ENCODE measurements at regions not wholly inside any gene's neighbourhood (a gene's known extent, or its start where the extent isn't known, plus 50 kb on each side); places are given as distances from the start of the nearest gene placed in this dataset.
"Not testable (repeated sequence)": the region's sequence is repeated elsewhere in the genome, so short reads cannot be mapped to it uniquely, and the experiment has no call there.

- H3K4me3 ChIP-seq (replicated peaks; ENCODE audit: low read depth, low read length): no peak overlapping the region
- no peak for TF ChIP-seq CTCF (IDR thresholded peaks at IDR 0.05; ENCODE audit: low read depth, low read length, missing control alignments)
- peak; percentile 84 for DNase-seq (ENCODE audit: extremely low read depth, low read depth)
These were observed 544.7 kb upstream of the KLF4 start for GRCh38 chr9:108033976-108034964.

GRCh38 chr9:108032079-108032478, 542.5 kb upstream of the KLF4 start:
- not testable (repeated sequence) for H3K4me3 ChIP-seq (replicated peaks; ENCODE audit: low read depth, low read length); DNase-seq (ENCODE audit: extremely low read depth, low read depth)

- H3K4me3 ChIP-seq (replicated peaks; ENCODE audit: low read depth, low read length); DNase-seq (ENCODE audit: extremely low read depth, low read depth): not testable (repeated sequence)
These were observed 541.7 kb upstream of the KLF4 start for GRCh38 chr9:108031221-108031620.

GRCh38 chr9:108026718-108027117, 537.1 kb upstream of the KLF4 start:
- H3K4me3 ChIP-seq (replicated peaks; ENCODE audit: low read depth, low read length); DNase-seq (ENCODE audit: extremely low read depth, low read depth): not testable (repeated sequence)

GRCh38 chr9:108024604-108025003, 535.0 kb upstream of the KLF4 start:
- DNase-seq (ENCODE audit: extremely low read depth, low read depth): no peak
- no peak for TF ChIP-seq CTCF (IDR thresholded peaks at IDR 0.05; ENCODE audit: low read depth, low read length, missing control alignments)
- H3K4me3 ChIP-seq (replicated peaks; ENCODE audit: low read depth, low read length): no peak overlapping the region

- no peak for DNase-seq (ENCODE audit: extremely low read depth, low read depth)
- TF ChIP-seq CTCF (IDR thresholded peaks at IDR 0.05; ENCODE audit: low read depth, low read length, missing control alignments): no peak
- H3K4me3 ChIP-seq (replicated peaks; ENCODE audit: low read depth, low read length): no peak overlapping the region
These were observed 532.8 kb upstream of the KLF4 start for GRCh38 chr9:108022246-108022935.

GRCh38 chr9:108021096-108021710, 531.6 kb upstream of the KLF4 start:
- no peak overlapping the region for H3K4me3 ChIP-seq (replicated peaks; ENCODE audit: low read depth, low read length)
- DNase-seq (ENCODE audit: extremely low read depth, low read depth): no peak
- TF ChIP-seq CTCF (IDR thresholded peaks at IDR 0.05; ENCODE audit: low read depth, low read length, missing control alignments): no peak

- no peak overlapping the region for H3K4me3 ChIP-seq (replicated peaks; ENCODE audit: low read depth, low read length)
- TF ChIP-seq CTCF (IDR thresholded peaks at IDR 0.05; ENCODE audit: low read depth, low read length, missing control alignments): no peak
- DNase-seq (ENCODE audit: extremely low read depth, low read depth): no peak
These were observed 530.3 kb upstream of the KLF4 start for GRCh38 chr9:108019821-108020220.

Data from HFF-Myc (cell line).